Liver (tissue), 3 donors: ENCODE measurements at regions not wholly inside any gene's neighbourhood (a gene's known extent, or its start where the extent isn't known, plus 50 kb on each side); places are given as distances from the start of the nearest gene placed in this dataset.

ENCODE experiments used
- CTCF ChIP-seq: fragments of 150-350 bp; IDR thresholded peaks from 2 replicates; pipeline ENCODE4 v1.5.1; 2017; ENCODE audit warnings: improper control_type of control experiment, low read depth, low read length; ENCODE audit not compliant: missing input control
- HNF4A ChIP-seq, 2 donors: conservative IDR thresholded peaks; 2 replicates each; pipeline ENCODE4 v1.6.1; 2016; ENCODE audit warnings: antibody characterized with exemption in 2 of 2, mild to moderate bottlenecking in 2 of 2
- JUND ChIP-seq, 2 donors: IDR thresholded peaks; 2 replicates each; pipeline ENCODE4 v1.6.1; 2016; ENCODE audit warnings: antibody characterized with exemption in 2 of 2
- MAX ChIP-seq: IDR thresholded peaks from 2 replicates; pipeline ENCODE4 v1.6.1; 2016; ENCODE audit warnings: antibody characterized with exemption
- RAD21 ChIP-seq, 2 donors: IDR thresholded peaks; 2 replicates each; pipeline ENCODE4 v1.6.1; 2016; ENCODE audit warnings: antibody characterized with exemption in 2 of 2, mild to moderate bottlenecking in 2 of 2
- ZBTB33 ChIP-seq: IDR thresholded peaks from 2 replicates; pipeline ENCODE4 v1.6.1; 2016; ENCODE audit warnings: antibody characterized with exemption
- donor health status: healthy.
- donor health status: healthy.

GRCh38 chr13:50348371-50348770 is 333.1 kb downstream of the KCNRG start:
- TF ChIP-seq CTCF = no peak
- TF ChIP-seq MAX = no peak
- TF ChIP-seq HNF4A (conservative IDR thresholded peaks at IDR 0.05) = no peak
- no peak for TF ChIP-seq ZBTB33
- TF ChIP-seq JUND (IDR thresholded peaks at IDR 0.05) = no peak
- TF ChIP-seq RAD21 (IDR thresholded peaks at IDR 0.05) = no peak
